Esophagus squamous epithelium (tissue), 4 donors: ENCODE measurements at regions not wholly inside any gene's neighbourhood (a gene's known extent, or its start where the extent isn't known, plus 50 kb on each side); places are given as distances from the start of the nearest gene placed in this dataset.

Source experiments
- CTCF ChIP-seq, 6 experiments: fragments of 450-650 bp in 4 of 6; fragments of 200-600 bp in 2 of 6; sonication (generic) in 2 of 6; IDR thresholded peaks; one replicate each; pipeline ENCODE4 v1.5.1; 2016 to 2019; ENCODE audit warnings: antibody characterized with exemption in 6 of 6, mild to moderate bottlenecking in 4 of 6, moderate library complexity in 4 of 6
- POLR2A ChIP-seq, 4 donors: fragments of 450-650 bp; IDR thresholded peaks; one replicate each; pipeline ENCODE4 v1.6.1; 2017; ENCODE audit warnings: antibody characterized with exemption in 4 of 4, mild to moderate bottlenecking in 4 of 4, moderate library complexity in 3 of 4

DNA sequence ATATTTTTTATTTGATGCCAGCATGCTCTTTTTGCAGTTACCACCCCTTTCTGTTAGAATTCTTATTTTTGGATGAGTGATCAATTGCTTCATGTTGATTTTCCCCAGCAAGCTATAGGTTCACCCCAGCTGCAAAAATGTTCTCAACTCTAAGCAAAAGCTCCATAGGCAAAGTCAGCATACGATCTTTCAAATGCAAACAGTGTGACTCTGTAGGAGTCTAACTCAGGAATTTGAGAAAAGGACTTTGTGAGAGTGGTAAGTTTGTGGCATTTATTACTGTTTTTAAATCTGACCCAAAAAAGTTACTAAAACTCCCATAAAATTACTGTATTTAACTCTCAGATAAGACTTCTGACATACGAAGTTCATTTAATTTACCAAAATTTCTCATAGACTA lies 134.9 kb upstream of the HSF2 start:
- TF ChIP-seq CTCF (IDR thresholded peaks at IDR 0.05) (no peak), POLR2A (IDR thresholded peaks at IDR 0.05) (no peak)
